Right kidney (tissue), 1 donor: ENCODE measurements at regions not wholly inside any gene's neighbourhood (a gene's known extent, or its start where the extent isn't known, plus 50 kb on each side); places are given as distances from the start of the nearest gene placed in this dataset.

Source experiments
- DNase-seq: peaks from one replicate; pipeline ENCODE4 v3.0.0-alpha.2; 2016

DNA sequence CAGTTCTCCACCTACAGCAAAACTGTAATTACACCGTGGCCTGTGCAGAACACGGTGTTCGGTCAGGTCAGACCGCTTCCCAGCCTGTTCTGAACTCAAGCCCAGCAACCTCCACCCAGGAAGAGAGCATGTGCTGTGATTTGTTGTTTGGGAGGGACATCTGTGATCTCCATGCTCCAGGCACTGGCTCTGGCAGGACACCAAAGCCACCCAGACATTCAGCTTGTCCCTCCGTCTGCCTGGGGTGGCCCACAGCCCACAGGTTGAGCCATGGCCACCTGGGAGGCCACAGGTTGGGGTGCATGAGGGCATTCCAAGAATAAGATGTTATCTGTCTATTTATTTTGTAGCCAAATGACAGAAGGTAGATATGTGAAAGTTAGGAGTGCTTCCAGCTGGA, 1091.1 kb downstream of the VRK1 start:
- DNase-seq = no peak

DNA sequence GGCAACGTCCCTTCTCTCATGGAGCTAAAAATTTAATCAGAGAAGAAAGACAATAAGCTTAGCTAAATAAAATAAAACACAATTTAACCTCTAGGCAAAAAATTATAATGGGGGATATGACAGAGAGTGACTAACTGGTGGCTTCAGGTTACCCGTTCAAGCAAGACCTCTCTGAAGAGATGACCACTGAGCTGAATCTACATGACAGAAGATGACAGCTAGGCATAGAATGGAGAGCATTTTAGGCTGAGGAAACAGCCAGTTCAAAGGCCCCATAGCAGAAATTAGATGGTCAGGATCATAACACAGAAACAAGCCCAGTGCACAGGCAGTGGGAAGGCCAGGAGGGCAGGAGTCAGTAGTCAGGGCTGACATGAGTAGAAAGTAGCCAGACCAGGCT, 1094.3 kb downstream of the VRK1 start:
- DNase-seq = no peak

DNA sequence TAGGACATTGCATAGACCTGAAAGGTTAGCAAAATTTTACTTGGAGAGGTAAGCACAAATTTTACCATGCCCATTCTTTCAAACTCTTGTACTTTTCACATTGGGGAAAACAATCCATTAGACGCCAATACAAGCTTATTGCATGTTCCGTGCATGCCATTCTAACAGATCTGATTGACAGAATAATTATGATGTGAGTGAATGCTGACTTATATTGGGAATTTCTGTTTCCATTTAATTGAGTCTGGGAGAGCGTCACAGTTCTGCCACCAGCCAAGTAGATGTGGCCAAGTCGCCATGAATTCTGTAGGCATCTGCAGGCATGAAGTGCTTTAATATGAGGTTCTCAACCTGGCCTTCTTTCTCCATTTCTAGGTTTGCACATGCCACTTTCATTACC, 1097.4 kb downstream of the VRK1 start:
- no peak for DNase-seq

DNA sequence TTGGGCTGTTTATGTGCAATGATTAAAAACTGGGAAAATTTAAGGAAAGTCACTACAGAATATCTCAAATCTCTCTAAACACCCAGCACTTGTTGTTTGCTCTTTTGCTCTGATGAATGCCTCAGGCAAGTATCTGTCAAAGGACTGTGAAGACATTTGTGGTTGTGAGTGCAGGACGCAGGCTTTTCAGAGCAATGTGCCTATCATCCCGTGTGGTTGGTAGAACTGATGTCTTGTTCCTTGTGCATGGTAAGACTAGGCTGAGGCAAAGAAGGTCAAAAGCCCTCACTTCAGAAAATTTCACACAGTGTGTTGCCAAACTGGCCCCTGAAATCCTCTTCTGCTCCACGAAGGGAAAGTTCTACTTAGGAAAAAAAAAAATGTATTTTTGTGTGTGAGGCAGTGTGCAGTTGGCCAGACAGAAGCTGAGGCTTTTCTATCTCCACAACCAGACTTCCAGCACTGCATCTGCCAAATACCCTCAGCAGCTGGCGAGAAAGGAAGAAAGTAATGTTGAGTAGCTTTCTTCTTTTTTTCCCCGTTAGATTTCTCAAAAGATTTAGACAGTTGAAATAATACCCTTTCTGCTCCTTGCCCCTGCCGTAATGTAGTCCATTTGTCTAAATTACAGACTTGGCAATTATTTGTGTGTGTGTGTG, 1103.1 kb downstream of the VRK1 start:
- no peak for DNase-seq

DNA sequence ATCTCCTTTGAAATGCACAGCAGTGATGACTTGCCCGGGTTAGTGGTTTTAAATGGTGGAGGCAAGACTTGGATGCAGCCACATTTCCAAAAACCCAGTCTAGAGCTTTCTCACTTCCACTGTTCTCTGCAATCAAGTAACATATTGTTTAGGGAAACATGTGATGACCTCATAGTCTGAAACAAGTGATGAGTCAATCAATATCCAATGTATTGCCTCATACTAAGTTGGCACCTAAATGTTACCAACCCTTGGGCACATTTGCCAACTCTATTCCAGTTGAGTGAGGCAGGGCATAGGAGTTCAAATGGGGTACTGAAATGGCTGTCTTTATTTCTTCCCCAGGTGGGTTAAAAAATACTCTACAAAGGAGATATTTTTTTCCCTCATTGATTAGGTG, 1105.4 kb downstream of the VRK1 start:
- no peak for DNase-seq

DNA sequence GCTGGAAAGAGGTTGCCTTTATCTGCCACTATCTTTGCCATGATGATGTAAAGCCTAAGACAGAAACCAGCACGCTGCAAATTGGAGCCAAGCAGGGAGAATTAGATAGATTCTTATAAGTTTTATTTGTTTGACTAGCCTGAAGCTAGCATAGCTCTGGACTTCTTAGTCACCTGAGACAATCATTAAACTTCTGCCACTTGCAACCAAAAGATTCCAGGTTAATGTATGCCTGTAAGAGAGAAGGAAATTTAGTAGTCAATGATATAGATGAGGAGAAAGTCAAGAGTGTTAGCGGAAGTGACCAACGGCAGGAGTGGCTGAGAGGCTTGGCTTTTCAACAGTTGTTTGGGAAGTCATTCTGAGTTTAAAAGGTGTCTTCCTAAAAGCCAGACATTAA, 1106.6 kb downstream of the VRK1 start:
- DNase-seq = no peak

DNA sequence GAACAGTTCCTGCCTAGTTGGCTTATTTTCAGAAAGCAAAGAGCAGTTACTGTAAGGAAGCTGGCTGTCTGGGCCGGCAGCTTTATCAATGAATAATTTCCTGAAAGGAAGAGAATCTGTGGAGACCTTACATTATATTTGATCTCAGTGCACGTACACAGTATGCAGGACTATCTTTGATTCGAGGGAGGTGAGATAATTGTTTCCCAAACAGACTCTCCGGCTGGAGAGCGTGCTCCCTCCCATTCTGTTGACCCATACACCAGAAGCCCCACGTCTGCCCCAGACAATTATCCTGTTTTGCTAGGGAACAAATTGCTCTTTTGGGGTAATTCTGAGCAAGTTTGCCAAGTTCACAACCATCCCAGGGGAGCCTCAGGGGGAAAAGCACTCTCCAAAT, 1115.0 kb downstream of the VRK1 start:
- DNase-seq = no peak

DNA sequence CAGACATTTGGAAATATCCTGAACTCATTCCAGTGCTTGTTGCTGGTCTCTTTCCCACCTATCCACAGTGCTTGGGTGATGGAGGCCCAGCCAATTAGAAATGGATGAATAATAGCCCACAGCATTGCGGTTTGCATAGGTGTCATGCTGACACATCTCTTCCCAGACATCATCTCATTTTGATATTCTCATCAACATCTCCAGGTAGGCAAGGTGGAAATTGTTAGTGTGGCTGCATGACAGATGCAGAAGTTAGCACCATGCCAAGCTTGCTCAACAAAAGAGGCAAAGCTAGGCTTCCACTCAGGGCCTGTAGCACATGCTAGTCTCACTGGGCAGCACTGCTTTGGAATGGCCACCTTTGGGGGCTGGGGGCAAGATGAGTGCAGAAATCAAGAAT, 1118.9 kb downstream of the VRK1 start:
- DNase-seq = no peak

DNA sequence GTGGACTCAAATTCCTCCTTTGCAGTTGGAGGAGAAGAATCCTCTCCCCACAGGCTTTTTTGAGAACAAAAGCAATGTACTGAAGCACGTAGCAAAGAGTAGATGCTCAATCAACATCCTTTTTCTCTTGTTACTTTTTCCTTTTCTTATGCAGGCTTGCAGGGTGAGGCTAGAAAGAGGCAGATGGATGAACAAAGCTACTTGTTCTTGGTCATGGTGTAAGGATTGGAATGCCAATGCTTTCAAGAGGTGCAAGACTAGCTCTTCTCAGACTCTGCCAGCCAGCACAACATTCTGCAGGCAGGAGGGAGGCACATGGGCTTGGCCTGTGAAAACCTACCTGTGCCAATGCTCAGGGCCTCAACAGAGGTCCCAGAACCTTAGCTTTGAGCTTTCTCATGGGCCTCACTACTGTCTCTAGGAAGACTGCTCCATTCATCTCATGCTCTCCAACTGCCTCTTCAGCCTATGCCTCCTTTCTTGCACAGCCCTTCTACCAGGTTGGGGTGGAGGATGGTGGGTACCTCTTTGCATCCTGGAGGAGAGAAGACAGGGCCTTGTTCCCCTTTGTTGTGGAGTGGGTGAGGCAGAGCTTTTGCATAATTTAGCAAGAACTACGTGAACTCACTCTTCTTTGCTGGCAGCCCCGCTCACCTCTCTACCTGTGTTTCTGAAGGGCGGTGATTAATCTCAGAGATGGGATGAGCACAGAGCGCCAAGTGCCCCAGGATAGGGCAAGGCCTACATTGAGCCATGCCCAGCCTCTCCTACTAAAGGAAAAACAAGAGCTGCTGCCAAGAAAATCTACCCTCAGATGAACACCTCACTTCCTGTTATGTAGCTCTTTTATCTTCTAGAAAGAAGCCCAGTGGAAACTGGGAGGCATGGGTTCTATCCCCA, 1119.7 kb downstream of the VRK1 start:
- no peak for DNase-seq

DNA sequence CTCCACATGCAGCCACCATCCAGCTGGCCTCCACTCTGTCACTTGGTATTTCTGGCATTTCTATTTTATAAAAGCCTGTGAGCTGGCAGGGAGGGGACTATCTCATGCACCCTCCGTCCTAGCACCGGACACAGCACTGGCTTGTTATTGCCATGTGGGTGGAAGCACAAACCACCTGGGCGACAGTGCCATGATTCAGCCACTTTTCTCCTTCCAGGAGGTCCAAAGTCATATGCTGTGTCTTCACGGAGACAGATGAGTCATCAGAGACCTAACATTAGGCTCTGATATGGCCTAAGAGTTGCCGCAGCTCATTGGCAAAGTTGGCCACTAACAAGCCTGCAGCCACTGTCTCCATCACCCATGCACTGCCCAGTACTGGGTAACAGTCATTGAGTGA, 1123.0 kb downstream of the VRK1 start:
- no peak for DNase-seq

DNA sequence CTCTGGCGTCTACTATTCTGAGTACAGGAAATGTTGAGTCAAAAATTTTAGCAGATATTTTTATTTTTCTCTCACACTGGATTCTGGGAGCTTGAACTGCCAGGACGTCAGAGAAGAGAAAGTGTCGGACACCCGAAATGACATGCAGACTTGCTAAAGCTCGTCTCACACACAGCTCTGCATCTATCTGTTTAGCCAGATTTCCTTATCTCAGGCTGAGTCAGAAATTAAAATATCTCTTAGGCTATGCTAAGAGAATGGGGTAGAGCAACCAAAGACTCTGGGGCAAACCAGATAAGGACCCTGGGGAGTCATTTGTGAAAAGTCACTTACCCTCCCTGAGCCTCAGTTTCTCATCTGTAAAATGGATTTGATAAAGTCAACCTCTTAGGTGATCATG, 1124.1 kb downstream of the VRK1 start:
- DNase-seq = no peak

DNA sequence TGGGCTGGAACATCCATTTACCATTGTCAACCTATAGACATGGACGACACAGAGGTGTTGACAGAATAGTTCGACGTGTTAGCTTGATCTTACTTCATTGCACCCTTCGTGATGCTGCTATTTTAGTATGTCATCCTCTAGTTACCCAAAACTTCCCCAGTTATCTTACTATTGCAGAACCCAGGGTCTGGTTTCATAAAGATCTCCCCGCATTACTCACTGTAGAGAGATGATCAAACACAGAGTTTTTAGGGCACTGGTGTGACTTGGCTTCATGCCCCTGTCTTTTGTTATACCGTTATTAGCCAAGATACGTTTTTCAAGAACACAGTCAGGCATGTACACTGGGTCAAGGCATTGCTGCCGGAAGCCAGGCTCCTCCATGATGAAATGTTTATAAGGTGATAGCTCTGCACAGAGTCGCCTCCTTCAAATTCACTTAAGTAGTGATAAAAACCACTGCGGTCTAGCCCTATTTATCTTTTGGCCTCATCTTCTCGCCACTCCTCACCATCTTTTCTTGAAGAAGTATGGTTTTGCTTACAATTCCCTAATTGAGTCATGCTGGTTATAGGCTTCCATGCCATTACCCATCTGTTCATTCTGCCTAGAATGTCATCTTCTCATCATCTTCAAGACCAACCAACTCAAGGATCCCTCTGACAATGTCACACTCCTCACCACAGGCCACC, 1127.9 kb downstream of the VRK1 start:
- no peak for DNase-seq

DNA sequence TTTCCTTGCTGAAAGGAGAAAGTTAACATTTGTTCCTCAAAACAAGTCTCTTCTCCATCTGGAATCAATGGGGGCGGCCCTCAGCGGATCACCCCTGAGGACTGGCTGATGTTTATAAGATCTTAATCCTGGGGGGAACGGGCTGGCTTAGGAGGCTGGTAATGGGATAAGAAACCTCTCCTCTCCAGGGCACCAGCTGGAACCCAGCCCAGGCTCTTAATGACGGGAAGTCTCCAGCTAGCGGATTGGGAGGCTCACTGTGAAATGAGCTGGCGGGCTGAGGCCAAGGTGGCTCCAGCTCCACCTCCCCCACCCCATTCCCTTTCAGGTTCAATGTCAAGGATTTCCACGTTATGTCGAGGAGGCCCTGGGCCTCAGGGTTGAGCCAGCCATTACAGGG, 1133.0 kb downstream of the VRK1 start:
- no peak for DNase-seq

DNA sequence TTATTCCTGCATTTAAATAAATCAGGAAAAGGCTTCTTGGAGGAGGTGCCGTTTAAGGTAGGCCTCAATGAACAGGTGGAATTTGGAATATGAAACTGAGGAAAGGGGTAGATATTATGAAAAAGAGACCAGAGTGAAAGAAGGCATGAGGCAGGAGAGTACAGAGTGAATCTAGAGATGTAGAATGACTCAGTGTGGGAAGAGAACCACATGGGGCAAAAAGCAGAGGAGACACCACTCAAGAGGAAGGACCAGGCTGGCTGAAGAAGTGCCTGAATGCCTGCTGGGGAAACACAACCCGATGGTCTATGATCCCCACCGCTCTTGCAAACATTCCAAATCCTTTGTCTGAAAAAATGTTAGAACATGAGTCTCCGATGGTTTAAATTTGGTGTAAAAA, 1134.1 kb downstream of the VRK1 start:
- DNase-seq = no peak

DNA sequence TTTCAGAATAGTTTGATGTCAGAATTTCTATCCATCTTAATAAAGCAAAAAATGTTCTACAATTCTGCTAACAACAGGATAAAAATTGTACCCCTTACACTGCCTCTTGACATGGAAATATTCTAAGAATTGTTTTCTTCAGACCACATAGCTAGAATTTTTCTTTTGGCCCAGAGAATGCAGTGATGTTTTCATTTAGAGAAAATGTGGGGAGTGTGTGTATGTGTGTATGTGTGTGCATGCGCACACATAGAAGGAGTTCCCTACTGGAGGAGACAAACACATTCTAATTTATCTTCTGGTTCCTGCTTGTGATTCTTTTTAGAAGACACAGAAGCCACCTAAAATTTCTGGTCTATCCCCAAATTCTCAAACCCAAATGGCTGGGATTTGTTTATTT, 1145.7 kb downstream of the VRK1 start:
- no peak for DNase-seq

DNA sequence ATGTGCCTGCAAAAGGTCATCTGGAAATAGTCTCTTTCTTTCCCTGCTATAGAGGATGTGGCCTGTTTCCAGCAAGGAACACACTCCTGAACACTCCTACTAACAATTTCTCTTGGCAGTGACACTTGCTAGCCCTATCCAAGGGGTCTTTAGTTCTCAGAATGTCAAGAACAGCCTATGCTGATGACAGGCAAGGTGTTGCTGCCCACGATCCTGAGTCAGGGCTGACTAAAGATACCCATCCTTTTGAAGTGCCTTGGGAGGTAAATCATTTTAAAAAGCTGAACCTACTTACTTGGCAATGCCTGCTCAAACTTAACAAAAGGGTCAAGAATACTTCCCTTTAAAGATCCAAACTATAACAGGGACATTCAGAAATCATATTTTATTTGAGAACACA, 1146.4 kb downstream of the VRK1 start:
- no peak for DNase-seq

DNA sequence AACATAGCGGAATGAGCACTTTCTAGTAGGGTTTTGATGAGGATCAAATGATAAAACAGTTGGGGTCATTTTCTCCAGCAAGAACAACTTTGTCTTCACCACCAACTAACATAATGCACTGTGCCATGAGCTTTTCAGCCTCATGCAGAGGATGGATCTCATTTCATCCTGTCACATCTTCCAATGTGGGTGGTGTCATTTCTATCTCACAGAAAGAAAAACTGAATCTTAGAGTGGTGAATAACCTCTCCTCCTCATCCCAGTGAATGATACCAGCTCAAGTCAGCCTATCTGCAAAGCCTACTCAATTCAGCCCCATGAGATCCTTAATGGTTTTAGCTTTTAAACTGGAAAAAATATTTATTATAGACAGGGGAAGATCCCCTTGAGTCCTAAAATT, 1147.2 kb downstream of the VRK1 start:
- DNase-seq = no peak

DNA sequence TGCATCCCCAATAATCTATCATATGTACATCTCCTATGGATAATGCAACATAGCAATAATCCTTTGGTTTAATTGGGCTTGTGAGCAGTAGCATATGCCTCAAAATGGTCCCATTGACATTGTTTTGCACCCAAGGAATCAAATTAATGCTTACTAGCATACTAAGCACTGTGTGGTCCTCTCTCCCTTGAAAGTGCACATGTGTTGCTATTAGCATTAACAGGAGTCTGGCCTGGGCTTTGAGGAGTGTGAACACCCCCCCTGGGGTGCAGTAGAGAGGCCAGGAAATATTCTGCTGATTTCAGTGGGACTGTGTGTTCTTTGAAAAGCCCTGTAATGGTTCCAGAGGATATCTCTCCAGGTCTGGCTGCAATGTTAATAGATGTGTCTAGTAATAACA, 1148.4 kb downstream of the VRK1 start:
- DNase-seq = no peak

DNA sequence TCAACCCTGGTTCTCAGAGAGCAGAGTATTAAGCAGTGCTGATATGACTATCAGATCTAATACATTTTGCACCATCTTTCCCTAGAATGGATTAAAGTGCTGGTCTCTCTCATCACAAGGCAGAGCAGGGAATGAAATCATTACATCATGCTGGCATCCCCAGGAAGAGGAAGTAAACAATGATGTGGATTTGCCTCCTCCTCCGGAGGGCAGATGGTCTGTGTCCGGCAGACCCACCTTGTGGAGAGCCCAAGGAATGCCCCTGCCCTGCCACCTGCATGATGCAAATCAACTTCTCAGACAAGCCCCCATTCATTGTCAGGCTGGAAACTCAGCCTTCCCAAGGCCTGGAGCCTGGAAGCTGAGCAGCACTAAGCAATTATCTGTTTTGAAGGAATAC, 1149.1 kb downstream of the VRK1 start:
- DNase-seq = no peak

DNA sequence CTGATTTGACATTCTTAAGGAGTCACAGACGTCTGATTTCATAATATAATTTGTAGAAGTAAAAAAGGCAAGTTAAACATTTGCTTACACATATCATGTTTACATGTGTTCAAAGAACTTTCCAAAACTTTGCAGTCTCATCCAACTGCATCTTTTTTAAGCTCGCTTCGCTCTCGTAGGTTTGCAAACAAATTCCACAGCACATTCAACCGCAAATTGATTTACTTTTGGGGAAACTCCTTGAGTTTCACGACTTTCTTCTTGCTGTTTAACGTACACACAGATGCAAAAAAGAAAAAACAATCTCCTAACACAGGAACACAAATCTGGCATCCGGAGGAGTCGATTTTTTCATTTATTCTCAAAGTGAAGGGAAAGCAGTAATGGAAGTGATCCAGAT, 1149.5 kb downstream of the VRK1 start:
- DNase-seq = no peak

DNA sequence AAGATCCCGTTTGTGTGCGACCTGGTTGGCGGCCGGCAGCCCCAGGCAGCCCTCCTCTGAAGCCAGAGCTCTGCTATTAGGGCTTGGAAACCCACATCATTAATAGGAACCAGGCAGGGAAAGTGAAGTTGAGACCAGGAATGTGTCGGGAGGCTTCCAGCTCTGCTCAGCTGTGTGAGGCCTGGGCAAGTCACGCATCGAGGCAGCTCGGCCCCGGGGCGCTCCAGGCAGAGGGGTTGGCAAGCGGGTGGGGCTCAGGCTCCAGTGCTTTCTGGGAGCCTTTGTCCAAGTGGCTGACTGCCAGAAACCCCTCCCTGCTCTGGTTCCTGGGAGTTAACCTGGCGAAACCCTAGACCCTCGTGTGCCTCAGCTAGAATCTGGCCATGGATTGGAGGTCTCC, 1151.7 kb downstream of the VRK1 start:
- no peak for DNase-seq

DNA sequence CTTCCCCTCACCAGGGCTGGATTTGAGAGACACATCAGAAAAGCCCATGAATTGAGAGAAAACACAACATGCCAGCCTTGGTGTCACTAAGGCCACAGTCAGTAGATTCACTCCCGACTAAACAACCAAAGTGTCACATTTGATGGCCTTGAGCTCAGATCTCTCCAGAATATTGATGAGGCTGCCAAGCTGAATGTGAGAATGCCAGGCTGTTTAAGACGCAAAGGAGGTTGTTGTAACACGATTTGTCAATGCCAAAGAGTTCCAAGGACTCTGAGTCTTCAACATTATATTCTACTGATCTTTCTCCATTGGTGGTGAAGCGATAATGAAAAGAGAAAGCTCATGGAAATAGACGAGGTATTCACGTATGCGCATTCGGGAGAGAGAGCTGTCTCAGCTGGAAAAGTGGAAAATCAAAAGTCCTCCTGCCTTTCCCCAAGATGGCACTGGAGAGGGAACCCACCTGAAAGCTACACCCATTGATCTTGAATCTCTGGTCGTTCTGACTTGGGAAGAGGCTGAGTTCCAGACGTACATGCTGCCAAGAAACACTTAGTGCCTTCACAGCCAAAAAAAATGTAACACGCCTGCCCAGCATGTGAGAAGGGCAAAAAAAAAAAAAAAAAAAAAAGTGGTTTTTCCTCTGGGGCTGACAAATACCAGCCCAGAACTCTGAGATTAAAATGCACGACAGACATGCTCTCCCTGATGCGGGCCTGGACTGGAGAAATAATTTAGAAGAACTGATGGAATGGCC, 1159.6 kb downstream of the VRK1 start:
- no peak for DNase-seq

DNA sequence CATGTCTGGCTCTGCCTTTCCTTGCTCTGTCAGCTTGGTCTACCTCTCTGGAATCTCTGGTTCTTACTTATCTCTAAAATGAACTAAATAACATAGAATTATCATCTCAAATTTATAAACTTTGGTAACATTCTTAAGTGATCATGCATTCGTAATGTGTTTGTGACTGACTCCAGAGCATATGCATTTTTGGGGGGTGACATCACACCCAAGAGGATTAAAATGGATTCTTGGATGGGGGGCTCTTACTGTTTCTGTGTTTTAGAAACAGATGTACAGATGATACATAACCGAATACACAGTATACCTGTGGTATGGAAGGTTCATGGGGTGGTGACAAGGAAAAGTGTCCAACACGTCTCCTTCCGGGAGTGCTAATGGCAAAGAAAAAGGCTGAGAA, 1162.1 kb downstream of the VRK1 start:
- DNase-seq = no peak
